A549 (cell line): ENCODE measurements at regions not wholly inside any gene's neighbourhood (a gene's known extent, or its start where the extent isn't known, plus 50 kb on each side); places are given as distances from the start of the nearest gene placed in this dataset.

Experiments used
- CEBPB ChIP-seq, 2 experiments: fragments of >200 bp in 1 of 2; sonication (Bioruptor Twin) in 1 of 2; formaldehyde crosslinking in 1 of 2; IDR thresholded peaks; 2 replicates each; pipeline ENCODE4 v1.6.1; 2012 to 2016
- FOXS1 ChIP-seq: fragments of 250-450 bp; sonication (Bioruptor Pico); IDR thresholded peaks from 2 replicates; pipeline ENCODE4 v1.5.0; 2020; ENCODE audit warnings: mild to moderate bottlenecking, moderate library complexity
- KDM1A ChIP-seq: fragments of 200-600 bp; sonication (generic); IDR thresholded peaks from 2 replicates; pipeline ENCODE4 v1.6.1; 2016; ENCODE audit warnings: low read depth, mild to moderate bottlenecking
- POLR2A ChIP-seq: IDR thresholded peaks from 2 replicates; pipeline ENCODE4 v1.6.1; 2012; ENCODE audit warnings: mild to moderate bottlenecking, low read length
- POLR2AphosphoS2 ChIP-seq: conservative IDR thresholded peaks from 2 replicates; pipeline ENCODE4 v1.6.1; 2012; ENCODE audit warnings: low read length, improper control_type of control experiment, inconsistent platforms
- RAD21 ChIP-seq, 2 experiments: fragments of >200 bp in 1 of 2; sonication (Bioruptor Twin) in 1 of 2; formaldehyde crosslinking in 1 of 2; IDR thresholded peaks in 1 of 2; conservative IDR thresholded peaks in 1 of 2; 2 replicates in 1 of 2; 3 replicates in 1 of 2; pipeline ENCODE4 v1.6.1; 2012 to 2018; ENCODE audit warnings: inconsistent platforms in 1 of 2
- RCOR1 ChIP-seq: fragments of 150-350 bp; IDR thresholded peaks from 2 replicates; pipeline ENCODE4 v1.6.1; 2014; ENCODE audit warnings: antibody characterized with exemption, low read length, low read depth
- RNF2 ChIP-seq: fragments of 200-600 bp; sonication (generic); IDR thresholded peaks from 2 replicates; pipeline ENCODE4 v1.6.1; 2016; ENCODE audit warnings: low read depth, mild to moderate bottlenecking, antibody characterized with exemption, moderate library complexity, borderline replicate concordance
- ZSCAN20 ChIP-seq: fragments of 250-450 bp; sonication (Bioruptor Pico); IDR thresholded peaks from 2 replicates; pipeline ENCODE4 v1.8.0; 2022; ENCODE audit warnings: mild to moderate bottlenecking, moderate library complexity
- TF ChIP-seq, protein P1 (sequence below): fragments of >200 bp; sonication (Bioruptor Twin); formaldehyde crosslinking; IDR thresholded peaks from 3 replicates; pipeline ENCODE4 v1.5.1; 2016
- TF ChIP-seq, protein P2 (sequence below): fragments of 450-650 bp; IDR thresholded peaks from 2 replicates; pipeline ENCODE4 v1.6.1; 2014; ENCODE audit warnings: antibody characterized with exemption
- TF ChIP-seq, protein P3 (sequence below): IDR thresholded peaks from 2 replicates; pipeline ENCODE4 v1.6.1; 2012

DNA sequence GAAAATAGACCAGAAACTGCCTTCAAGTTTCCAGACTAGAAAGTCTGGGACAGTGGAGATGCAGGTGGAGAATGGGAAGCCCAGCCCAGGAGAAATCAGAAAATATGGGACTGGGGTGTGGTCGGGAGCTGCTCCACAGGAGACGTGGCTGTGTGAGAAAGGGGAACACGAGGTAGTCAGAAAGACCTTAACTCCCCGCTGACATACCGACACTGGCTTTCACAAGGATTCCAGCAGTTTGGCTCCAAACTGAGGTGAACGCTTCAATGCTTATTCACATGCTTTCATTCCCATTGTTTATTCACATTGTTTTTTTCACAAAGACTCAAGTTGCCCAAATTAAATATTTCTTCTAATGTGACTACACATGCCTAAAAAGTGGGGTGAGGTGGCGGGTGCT is 111.5 kb upstream of the SLCO3A1 start:
- TF ChIP-seq, protein P1, sequence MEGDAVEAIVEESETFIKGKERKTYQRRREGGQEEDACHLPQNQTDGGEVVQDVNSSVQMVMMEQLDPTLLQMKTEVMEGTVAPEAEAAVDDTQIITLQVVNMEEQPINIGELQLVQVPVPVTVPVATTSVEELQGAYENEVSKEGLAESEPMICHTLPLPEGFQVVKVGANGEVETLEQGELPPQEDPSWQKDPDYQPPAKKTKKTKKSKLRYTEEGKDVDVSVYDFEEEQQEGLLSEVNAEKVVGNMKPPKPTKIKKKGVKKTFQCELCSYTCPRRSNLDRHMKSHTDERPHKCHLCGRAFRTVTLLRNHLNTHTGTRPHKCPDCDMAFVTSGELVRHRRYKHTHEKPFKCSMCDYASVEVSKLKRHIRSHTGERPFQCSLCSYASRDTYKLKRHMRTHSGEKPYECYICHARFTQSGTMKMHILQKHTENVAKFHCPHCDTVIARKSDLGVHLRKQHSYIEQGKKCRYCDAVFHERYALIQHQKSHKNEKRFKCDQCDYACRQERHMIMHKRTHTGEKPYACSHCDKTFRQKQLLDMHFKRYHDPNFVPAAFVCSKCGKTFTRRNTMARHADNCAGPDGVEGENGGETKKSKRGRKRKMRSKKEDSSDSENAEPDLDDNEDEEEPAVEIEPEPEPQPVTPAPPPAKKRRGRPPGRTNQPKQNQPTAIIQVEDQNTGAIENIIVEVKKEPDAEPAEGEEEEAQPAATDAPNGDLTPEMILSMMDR = no peak
- TF ChIP-seq RCOR1 = no peak
- TF ChIP-seq KDM1A = no peak
- TF ChIP-seq POLR2A = no peak
- TF ChIP-seq FOXS1 (CRISPR knock-in tag) = no peak
- TF ChIP-seq RAD21 (conservative IDR thresholded peaks at IDR 0.05 in 1 of 2, IDR thresholded peaks at IDR 0.05 in 1 of 2) = no peak
- TF ChIP-seq CEBPB (IDR thresholded peaks at IDR 0.05) = no peak
- no peak for TF ChIP-seq RNF2
- TF ChIP-seq, protein P2, sequence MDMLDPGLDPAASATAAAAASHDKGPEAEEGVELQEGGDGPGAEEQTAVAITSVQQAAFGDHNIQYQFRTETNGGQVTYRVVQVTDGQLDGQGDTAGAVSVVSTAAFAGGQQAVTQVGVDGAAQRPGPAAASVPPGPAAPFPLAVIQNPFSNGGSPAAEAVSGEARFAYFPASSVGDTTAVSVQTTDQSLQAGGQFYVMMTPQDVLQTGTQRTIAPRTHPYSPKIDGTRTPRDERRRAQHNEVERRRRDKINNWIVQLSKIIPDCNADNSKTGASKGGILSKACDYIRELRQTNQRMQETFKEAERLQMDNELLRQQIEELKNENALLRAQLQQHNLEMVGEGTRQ = no peak
- TF ChIP-seq POLR2AphosphoS2 = no peak
- TF ChIP-seq, protein P3, sequence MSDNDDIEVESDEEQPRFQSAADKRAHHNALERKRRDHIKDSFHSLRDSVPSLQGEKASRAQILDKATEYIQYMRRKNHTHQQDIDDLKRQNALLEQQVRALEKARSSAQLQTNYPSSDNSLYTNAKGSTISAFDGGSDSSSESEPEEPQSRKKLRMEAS = no peak
- TF ChIP-seq ZSCAN20 (CRISPR knock-in tag) = no peak
